GM21360 (cell line): ENCODE measurements at regions not wholly inside any gene's neighbourhood (a gene's known extent, or its start where the extent isn't known, plus 50 kb on each side); places are given as distances from the start of the nearest gene placed in this dataset.
"Not testable (repeated sequence)": the region's sequence is repeated elsewhere in the genome, so short reads cannot be mapped to it uniquely, and the experiment has no call there.

Experiments used
- ATAC-seq: cut with Tn5 transposase; IDR thresholded peaks from one replicate; pipeline ENCODE4 v1.9.1; 2021; ENCODE audit warnings: mild to moderate bottlenecking, moderate library complexity; ENCODE audit not compliant: unreplicated experiment

GRCh38 chr3:176651622-176652021 is 545.7 kb downstream of the TBL1XR1 start:
- no peak for ATAC-seq

- no peak for ATAC-seq
Measured at GRCh38 chr3:176650478-176650877, 546.8 kb downstream of the TBL1XR1 start.

GRCh38 chr3:176647987-176648386 is 549.3 kb downstream of the TBL1XR1 start:
- ATAC-seq = no peak

GRCh38 chr3:176633511-176633910 is 563.8 kb downstream of the TBL1XR1 start:
- no peak for ATAC-seq

- no peak for ATAC-seq
Measured at GRCh38 chr3:176632925-176633324, 564.4 kb downstream of the TBL1XR1 start.

- ATAC-seq = no peak
Measured at GRCh38 chr3:176631165-176631564, 566.1 kb downstream of the TBL1XR1 start.

GRCh38 chr3:176628101-176628639 is 569.1 kb downstream of the TBL1XR1 start:
- no peak for ATAC-seq

GRCh38 chr3:176623468-176624150 is 573.7 kb downstream of the TBL1XR1 start:
- no peak for ATAC-seq

GRCh38 chr3:176619833-176620232 is 577.4 kb downstream of the TBL1XR1 start:
- ATAC-seq = no peak

- ATAC-seq = no peak
Measured at GRCh38 chr3:176615826-176616225, 581.5 kb downstream of the TBL1XR1 start.

- no peak for ATAC-seq
Measured at GRCh38 chr3:176611703-176612102, 585.6 kb downstream of the TBL1XR1 start.

GRCh38 chr3:176609361-176609760 is 587.9 kb downstream of the TBL1XR1 start:
- no peak for ATAC-seq

- ATAC-seq = not testable (repeated sequence)
Measured at GRCh38 chr3:176605553-176605952, 591.7 kb downstream of the TBL1XR1 start.

- no peak for ATAC-seq
Measured at GRCh38 chr3:176595307-176595706, 602.0 kb downstream of the TBL1XR1 start.

GRCh38 chr3:176590722-176591121 is 606.6 kb downstream of the TBL1XR1 start:
- ATAC-seq = no peak

GRCh38 chr3:176587089-176587488 is 610.2 kb downstream of the TBL1XR1 start:
- ATAC-seq = no peak

GRCh38 chr3:176584413-176585176 is 612.7 kb downstream of the TBL1XR1 start:
- no peak for ATAC-seq

- no peak for ATAC-seq
Measured at GRCh38 chr3:176583956-176584355, 613.3 kb downstream of the TBL1XR1 start.

- ATAC-seq = no peak
Measured at GRCh38 chr3:176581589-176581988, 615.7 kb downstream of the TBL1XR1 start.

- ATAC-seq = no peak
Measured at GRCh38 chr3:176579711-176580185, 617.5 kb downstream of the TBL1XR1 start.

- ATAC-seq = no peak
Measured at GRCh38 chr3:176578316-176578715, 619.0 kb downstream of the TBL1XR1 start.

GRCh38 chr3:176577447-176577846 is 619.8 kb downstream of the TBL1XR1 start:
- no peak for ATAC-seq
